ENCODE measurements at regions not wholly inside any gene's neighbourhood (a gene's known extent, or its start where the extent isn't known, plus 50 kb on each side); places are given as distances from the start of the nearest gene placed in this dataset.

DNA sequence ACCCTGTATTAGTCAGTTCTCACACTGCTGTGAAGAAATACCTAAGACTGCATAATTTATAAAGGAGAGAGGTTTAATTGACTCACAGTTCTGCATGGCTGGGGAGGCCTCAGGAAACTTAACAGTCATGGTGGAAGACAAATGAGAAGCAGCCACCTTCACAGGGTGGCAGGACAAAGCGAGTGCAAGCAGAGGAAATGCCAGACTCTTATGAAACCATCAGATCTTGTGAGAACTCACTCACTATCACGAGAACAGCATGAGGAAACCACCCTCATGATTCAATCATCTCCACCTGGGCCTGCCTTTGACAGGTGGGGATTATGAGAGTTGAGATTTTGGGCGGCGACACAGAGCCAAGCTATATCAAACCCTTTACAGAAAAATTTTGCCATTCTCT is 722.4 kb downstream of the RAB28 start:
- DNase-seq: no peak
- no peaks in the 10 kb centered on the region for H3K9me3 ChIP-seq
- intact Hi-C loops (cut with DNase I): no loop called here

GRCh38 chr4:12747154-12747553 is 737.0 kb downstream of the RAB28 start:
- no peaks in the 10 kb centered on the region for H3K36me3 ChIP-seq
- TF ChIP-seq, protein P1, sequence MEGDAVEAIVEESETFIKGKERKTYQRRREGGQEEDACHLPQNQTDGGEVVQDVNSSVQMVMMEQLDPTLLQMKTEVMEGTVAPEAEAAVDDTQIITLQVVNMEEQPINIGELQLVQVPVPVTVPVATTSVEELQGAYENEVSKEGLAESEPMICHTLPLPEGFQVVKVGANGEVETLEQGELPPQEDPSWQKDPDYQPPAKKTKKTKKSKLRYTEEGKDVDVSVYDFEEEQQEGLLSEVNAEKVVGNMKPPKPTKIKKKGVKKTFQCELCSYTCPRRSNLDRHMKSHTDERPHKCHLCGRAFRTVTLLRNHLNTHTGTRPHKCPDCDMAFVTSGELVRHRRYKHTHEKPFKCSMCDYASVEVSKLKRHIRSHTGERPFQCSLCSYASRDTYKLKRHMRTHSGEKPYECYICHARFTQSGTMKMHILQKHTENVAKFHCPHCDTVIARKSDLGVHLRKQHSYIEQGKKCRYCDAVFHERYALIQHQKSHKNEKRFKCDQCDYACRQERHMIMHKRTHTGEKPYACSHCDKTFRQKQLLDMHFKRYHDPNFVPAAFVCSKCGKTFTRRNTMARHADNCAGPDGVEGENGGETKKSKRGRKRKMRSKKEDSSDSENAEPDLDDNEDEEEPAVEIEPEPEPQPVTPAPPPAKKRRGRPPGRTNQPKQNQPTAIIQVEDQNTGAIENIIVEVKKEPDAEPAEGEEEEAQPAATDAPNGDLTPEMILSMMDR (IDR thresholded peaks at IDR 0.05): no peak
- no peaks in the 10 kb centered on the region for H3K27me3 ChIP-seq
- no peak overlapping the region for H3K9ac ChIP-seq (ENCODE audit: low read depth in 2 of 2, low read length in 2 of 2)
- H3K4me1 ChIP-seq: no peaks in the 10 kb centered on the region
- H3K27ac ChIP-seq: no peak overlapping the region
- intact Hi-C loops (cut with DNase I): no loop called here
- H3K4me3 ChIP-seq: no peak overlapping the region
- DNase-seq: no peak
- H3K9me3 ChIP-seq: no peaks in the 10 kb centered on the region

More for the DNA sequence above, 722.4 kb downstream of the RAB28 start:
- H3K9ac ChIP-seq (ENCODE audit: low read depth in 2 of 2, low read length in 2 of 2): no peak overlapping the region
- H3K36me3 ChIP-seq: no peaks in the 10 kb centered on the region
- no peaks in the 10 kb centered on the region for H3K27me3 ChIP-seq
- TF ChIP-seq, protein P1 (IDR thresholded peaks at IDR 0.05): no peak
- no peaks in the 10 kb centered on the region for H3K4me1 ChIP-seq
- no peak overlapping the region for H3K4me3 ChIP-seq
- H3K27ac ChIP-seq: no peak overlapping the region

GRCh38 chr4:12746221-12746620 is 737.9 kb downstream of the RAB28 start:
- TF ChIP-seq, protein P1 (IDR thresholded peaks at IDR 0.05): no peak
- no peak for DNase-seq
- H3K4me3 ChIP-seq: no peak overlapping the region
- H3K27ac ChIP-seq: no peak overlapping the region
- intact Hi-C loops (cut with DNase I): no loop called here
- no peaks in the 10 kb centered on the region for H3K27me3 ChIP-seq
- H3K9me3 ChIP-seq: no peaks in the 10 kb centered on the region
- no peaks in the 10 kb centered on the region for H3K36me3 ChIP-seq
- H3K4me1 ChIP-seq: no peaks in the 10 kb centered on the region
- H3K9ac ChIP-seq (ENCODE audit: low read depth in 2 of 2, low read length in 2 of 2): no peak overlapping the region

DNA sequence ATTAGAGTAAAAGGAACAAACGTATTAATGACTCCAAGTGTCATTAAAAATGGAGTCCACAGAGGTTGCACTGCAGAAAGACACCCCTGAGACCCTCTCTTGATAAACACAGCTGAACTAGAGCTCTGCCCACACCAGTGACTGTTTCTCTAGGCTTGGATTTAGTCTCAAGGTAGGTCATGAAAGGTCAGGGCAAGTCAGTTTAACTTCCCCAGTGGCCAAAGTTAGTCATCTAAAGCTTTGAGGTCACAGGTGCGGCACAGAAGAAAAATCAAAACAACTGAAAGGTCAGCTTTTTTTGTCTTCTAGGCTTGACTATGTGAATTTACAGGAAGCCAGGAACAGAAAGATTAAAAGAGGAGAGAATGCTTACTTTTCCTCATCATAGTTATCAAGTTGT is 749.6 kb downstream of the RAB28 start:
- no peak for DNase-seq
- H3K4me1 ChIP-seq: no peaks in the 10 kb centered on the region
- no peaks in the 10 kb centered on the region for H3K27me3 ChIP-seq
- intact Hi-C loops (cut with DNase I): loop anchor here (5.0 kb wide), 1 partner anchor 813 kb away; no protein-coding TSS in a partner anchor
- no peak overlapping the region for H3K4me3 ChIP-seq
- no peaks in the 10 kb centered on the region for H3K9me3 ChIP-seq
- no peak overlapping the region for H3K9ac ChIP-seq (ENCODE audit: low read depth in 2 of 2, low read length in 2 of 2)
- no peak overlapping the region for H3K27ac ChIP-seq
- TF ChIP-seq, protein P1 (IDR thresholded peaks at IDR 0.05): no peak
- no peaks in the 10 kb centered on the region for H3K36me3 ChIP-seq

DNA sequence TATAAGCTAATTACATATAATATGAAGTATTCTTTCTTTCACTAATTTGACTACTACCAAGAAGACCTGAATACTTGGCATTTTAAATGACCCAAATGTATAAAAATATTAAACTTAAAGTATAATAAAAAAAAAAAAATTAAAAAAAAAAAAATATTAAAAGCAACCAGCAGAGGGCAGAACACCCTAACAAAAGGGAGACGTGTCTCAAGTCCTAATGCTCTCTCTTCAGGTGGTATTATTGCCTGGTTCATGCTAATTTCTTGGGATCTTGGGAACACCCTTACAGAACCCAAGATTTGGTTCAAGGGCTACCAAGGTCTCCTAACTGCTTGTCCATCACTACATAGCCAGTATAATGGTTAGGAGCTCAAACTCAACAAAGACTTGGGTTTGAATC is 754.8 kb downstream of the RAB28 start:
- no peak overlapping the region for H3K9ac ChIP-seq (ENCODE audit: low read depth in 2 of 2, low read length in 2 of 2)
- no peaks in the 10 kb centered on the region for H3K9me3 ChIP-seq
- H3K4me1 ChIP-seq: no peaks in the 10 kb centered on the region
- no peak overlapping the region for H3K27ac ChIP-seq
- H3K4me3 ChIP-seq: no peak overlapping the region
- TF ChIP-seq, protein P1 (IDR thresholded peaks at IDR 0.05): peak; percentile 29
- H3K36me3 ChIP-seq: no peaks in the 10 kb centered on the region
- intact Hi-C loops (cut with DNase I): no loop called here
- no peak for DNase-seq
- no peaks in the 10 kb centered on the region for H3K27me3 ChIP-seq

GRCh38 chr4:12724510-12724909 is 759.6 kb downstream of the RAB28 start:
- no peak for DNase-seq
- H3K27me3 ChIP-seq: no peaks in the 10 kb centered on the region
- no peak overlapping the region for H3K9ac ChIP-seq (ENCODE audit: low read depth in 2 of 2, low read length in 2 of 2)
- intact Hi-C loops (cut with DNase I): no loop called here
- no peaks in the 10 kb centered on the region for H3K36me3 ChIP-seq
- H3K9me3 ChIP-seq: no peaks in the 10 kb centered on the region
- no peak overlapping the region for H3K4me3 ChIP-seq
- no peak overlapping the region for H3K27ac ChIP-seq
- TF ChIP-seq, protein P1 (IDR thresholded peaks at IDR 0.05): peak; percentile 41
- no peaks in the 10 kb centered on the region for H3K4me1 ChIP-seq

Measured in colonic mucosa (tissue), 4 donors.